NCI-H524 (cell line): ENCODE measurements at regions not wholly inside any gene's neighbourhood (a gene's known extent, or its start where the extent isn't known, plus 50 kb on each side); places are given as distances from the start of the nearest gene placed in this dataset.
"Not testable (repeated sequence)": the region's sequence is repeated elsewhere in the genome, so short reads cannot be mapped to it uniquely, and the experiment has no call there.

ENCODE experiments used
- DNase-seq, 2 experiments: peaks; one replicate each; lab custom pipeline; 2025; lab: John Stamatoyannopoulos, UW

GRCh38 chr11:115663790-115664189 is 159.6 kb upstream of the CADM1 start:
- no peak for DNase-seq

GRCh38 chr11:115660030-115660805 is 156.0 kb upstream of the CADM1 start:
- DNase-seq = peak; percentile 60 to 89

- DNase-seq = peak in 1 of 2 experiments; percentile 78
Measured at GRCh38 chr11:115659061-115659963, 155.1 kb upstream of the CADM1 start.

- no peak for DNase-seq
Measured at GRCh38 chr11:115657586-115657985, 153.4 kb upstream of the CADM1 start.

GRCh38 chr11:115656669-115657068 is 152.5 kb upstream of the CADM1 start:
- no peak for DNase-seq

- no peak for DNase-seq
Measured at GRCh38 chr11:115656041-115656440, 151.8 kb upstream of the CADM1 start.

- no peak for DNase-seq
Measured at GRCh38 chr11:115654792-115655191, 150.6 kb upstream of the CADM1 start.

GRCh38 chr11:115653926-115654325 is 149.7 kb upstream of the CADM1 start:
- no peak for DNase-seq

- DNase-seq = no peak
Measured at GRCh38 chr11:115653076-115653475, 148.9 kb upstream of the CADM1 start.

GRCh38 chr11:115652496-115652895 is 148.3 kb upstream of the CADM1 start:
- no peak for DNase-seq

GRCh38 chr11:115652094-115652493 is 147.9 kb upstream of the CADM1 start:
- DNase-seq = no peak

- no peak for DNase-seq
Measured at GRCh38 chr11:115649461-115649860, 145.2 kb upstream of the CADM1 start.

GRCh38 chr11:115645631-115646317 is 141.6 kb upstream of the CADM1 start:
- DNase-seq = peak; percentile 39 to 75

GRCh38 chr11:115644856-115645255 is 140.6 kb upstream of the CADM1 start:
- peak in 1 of 2 experiments; percentile 39 for DNase-seq

- no peak for DNase-seq
Measured at GRCh38 chr11:115643549-115644270, 139.5 kb upstream of the CADM1 start.

- DNase-seq = no peak
Measured at GRCh38 chr11:115642660-115643059, 138.4 kb upstream of the CADM1 start.

- DNase-seq = no peak
Measured at GRCh38 chr11:115637599-115638241, 133.5 kb upstream of the CADM1 start.

GRCh38 chr11:115636753-115637527 is 132.7 kb upstream of the CADM1 start:
- DNase-seq = peak in 1 of 2 experiments; percentile 2

- not testable (repeated sequence) for DNase-seq
Measured at GRCh38 chr11:115633977-115634376, 129.8 kb upstream of the CADM1 start.

- DNase-seq = no peak
Measured at GRCh38 chr11:115632061-115632460, 127.8 kb upstream of the CADM1 start.
